ENCODE measurements at regions not wholly inside any gene's neighbourhood (a gene's known extent, or its start where the extent isn't known, plus 50 kb on each side); places are given as distances from the start of the nearest gene placed in this dataset.
A peak's percentile ranks its signal among the peaks of the same experiment; 100 is the strongest.

DNA sequence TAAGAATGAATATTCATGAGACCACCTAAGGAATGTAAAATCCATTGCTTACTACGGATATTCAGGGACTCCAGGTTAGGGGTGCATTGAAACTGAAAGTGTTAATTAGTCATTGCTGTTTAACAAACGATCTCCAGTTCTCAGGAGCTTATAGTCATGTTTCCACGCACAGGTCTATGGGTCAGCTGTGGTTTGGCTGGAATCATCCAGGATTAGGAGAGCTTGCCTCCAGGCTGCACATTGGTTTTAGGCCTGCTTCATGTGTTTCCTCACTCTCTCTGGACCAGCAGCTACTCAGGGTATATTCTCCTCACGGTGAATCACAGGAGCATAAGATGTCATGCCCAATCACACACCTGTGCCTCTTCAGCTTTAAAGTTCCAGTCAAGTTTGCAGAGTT lies 98.9 kb downstream of the ATXN3L start:
- ChIA-PET CTCF (no interaction called here), POLR2A (interaction anchor here (0.8 kb wide), 1 partner anchor 246 kb away, joined by 3 read pairs; the partner anchor contains the start of gene TMSB4X)
- H3K4me3 Mint-ChIP-seq: no peak overlapping the region
- H3K27me3 Mint-ChIP-seq (ENCODE audit: low read depth): no peaks in the 10 kb centered on the region
- peaks cover 52% of the 10 kb centered on the region for H3K4me1 Mint-ChIP-seq
- H3K36me3 Mint-ChIP-seq: no peaks in the 10 kb centered on the region
- TF ChIP-seq ATF1 (CRISPR knock-in tag; IDR thresholded peaks at IDR 0.05) (no peak), ZNF232 (CRISPR knock-in tag; IDR thresholded peaks at IDR 0.05) (no peak)
- TF ChIP-seq, protein P1, sequence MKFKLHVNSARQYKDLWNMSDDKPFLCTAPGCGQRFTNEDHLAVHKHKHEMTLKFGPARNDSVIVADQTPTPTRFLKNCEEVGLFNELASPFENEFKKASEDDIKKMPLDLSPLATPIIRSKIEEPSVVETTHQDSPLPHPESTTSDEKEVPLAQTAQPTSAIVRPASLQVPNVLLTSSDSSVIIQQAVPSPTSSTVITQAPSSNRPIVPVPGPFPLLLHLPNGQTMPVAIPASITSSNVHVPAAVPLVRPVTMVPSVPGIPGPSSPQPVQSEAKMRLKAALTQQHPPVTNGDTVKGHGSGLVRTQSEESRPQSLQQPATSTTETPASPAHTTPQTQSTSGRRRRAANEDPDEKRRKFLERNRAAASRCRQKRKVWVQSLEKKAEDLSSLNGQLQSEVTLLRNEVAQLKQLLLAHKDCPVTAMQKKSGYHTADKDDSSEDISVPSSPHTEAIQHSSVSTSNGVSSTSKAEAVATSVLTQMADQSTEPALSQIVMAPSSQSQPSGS (CRISPR knock-in tag; IDR thresholded peaks at IDR 0.05; ENCODE audit: borderline replicate concordance, low read depth): no peak
- TF ChIP-seq, protein P2, sequence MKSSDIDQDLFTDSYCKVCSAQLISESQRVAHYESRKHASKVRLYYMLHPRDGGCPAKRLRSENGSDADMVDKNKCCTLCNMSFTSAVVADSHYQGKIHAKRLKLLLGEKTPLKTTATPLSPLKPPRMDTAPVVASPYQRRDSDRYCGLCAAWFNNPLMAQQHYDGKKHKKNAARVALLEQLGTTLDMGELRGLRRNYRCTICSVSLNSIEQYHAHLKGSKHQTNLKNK (CRISPR knock-in tag; IDR thresholded peaks at IDR 0.05): no peak
- H3K27ac Mint-ChIP-seq: peak overlapping the region; percentile 96
- DNase-seq (ENCODE audit: low spot score) (no peak), ATAC-seq (no peak; the same call in 1 of the 2 replicates)
- H3K9me3 Mint-ChIP-seq: no peaks in the 10 kb centered on the region

DNA sequence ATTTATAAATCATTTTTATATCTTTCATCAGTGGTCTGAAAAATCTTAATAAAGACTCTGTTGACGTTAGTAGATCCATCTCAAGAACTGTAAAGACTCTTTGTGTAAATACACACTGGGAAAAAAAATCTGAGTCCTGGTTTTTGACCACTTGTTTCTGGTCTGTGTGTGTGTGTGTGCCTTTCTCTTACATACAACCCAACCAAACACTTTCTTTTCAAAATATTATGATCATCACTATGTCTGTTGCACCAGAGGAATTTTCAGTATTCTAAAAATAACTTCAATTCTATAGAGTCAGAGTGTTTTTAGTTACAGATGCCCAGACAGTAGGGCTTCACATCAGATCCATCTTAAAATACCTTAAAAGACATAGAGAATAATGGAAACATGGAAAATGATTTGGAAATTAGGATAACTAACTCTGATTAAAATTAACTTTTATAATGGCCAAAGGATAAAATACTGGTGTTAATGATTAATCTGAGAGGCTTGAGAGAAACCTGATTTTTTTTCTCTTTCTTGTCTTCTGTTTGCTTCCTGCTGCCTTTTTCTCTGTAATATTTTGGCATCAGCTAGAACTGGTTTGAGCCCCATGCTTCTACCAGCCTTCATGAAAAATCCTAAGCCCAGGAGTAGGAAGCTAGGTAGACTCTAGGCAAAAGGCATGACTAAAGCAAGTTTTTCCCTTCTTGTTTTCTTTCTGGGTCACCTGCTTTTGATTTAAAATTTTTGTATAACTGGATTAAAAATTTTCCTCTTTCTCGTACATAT lies 99.7 kb downstream of the ATXN3L start:
- ATAC-seq (no peak), DNase-seq (ENCODE audit: low spot score) (no peak)
- ChIA-PET CTCF (no interaction called here), POLR2A (no interaction called here)
- H3K4me1 Mint-ChIP-seq: peaks cover 54% of the 10 kb centered on the region
- TF ChIP-seq NFE2L1 (CRISPR knock-in tag; IDR thresholded peaks at IDR 0.05): no peak
- TF ChIP-seq GTF2I (CRISPR knock-in tag; conservative IDR thresholded peaks at IDR 0.05): no peak
- no peak for TF ChIP-seq NFATC4 (CRISPR knock-in tag; IDR thresholded peaks at IDR 0.05)
- TF ChIP-seq, protein P3, sequence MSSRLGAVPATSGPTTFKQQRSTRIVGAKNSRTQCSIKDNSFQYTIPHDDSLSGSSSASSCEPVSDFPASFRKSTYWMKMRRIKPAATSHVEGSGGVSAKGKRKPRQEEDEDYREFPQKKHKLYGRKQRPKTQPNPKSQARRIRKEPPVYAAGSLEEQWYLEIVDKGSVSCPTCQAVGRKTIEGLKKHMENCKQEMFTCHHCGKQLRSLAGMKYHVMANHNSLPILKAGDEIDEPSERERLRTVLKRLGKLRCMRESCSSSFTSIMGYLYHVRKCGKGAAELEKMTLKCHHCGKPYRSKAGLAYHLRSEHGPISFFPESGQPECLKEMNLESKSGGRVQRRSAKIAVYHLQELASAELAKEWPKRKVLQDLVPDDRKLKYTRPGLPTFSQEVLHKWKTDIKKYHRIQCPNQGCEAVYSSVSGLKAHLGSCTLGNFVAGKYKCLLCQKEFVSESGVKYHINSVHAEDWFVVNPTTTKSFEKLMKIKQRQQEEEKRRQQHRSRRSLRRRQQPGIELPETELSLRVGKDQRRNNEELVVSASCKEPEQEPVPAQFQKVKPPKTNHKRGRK (CRISPR knock-in tag; IDR thresholded peaks at IDR 0.05; ENCODE audit: borderline replicate concordance): no peak
- TF ChIP-seq ZNF138 (CRISPR knock-in tag; conservative IDR thresholded peaks at IDR 0.05): no peak
- no peak for TF ChIP-seq ZNF232 (CRISPR knock-in tag; IDR thresholded peaks at IDR 0.05)
- TF ChIP-seq, protein P4, sequence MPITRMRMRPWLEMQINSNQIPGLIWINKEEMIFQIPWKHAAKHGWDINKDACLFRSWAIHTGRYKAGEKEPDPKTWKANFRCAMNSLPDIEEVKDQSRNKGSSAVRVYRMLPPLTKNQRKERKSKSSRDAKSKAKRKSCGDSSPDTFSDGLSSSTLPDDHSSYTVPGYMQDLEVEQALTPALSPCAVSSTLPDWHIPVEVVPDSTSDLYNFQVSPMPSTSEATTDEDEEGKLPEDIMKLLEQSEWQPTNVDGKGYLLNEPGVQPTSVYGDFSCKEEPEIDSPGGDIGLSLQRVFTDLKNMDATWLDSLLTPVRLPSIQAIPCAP (CRISPR knock-in tag; IDR thresholded peaks at IDR 0.05): no peak
- TF ChIP-seq, protein P5, sequence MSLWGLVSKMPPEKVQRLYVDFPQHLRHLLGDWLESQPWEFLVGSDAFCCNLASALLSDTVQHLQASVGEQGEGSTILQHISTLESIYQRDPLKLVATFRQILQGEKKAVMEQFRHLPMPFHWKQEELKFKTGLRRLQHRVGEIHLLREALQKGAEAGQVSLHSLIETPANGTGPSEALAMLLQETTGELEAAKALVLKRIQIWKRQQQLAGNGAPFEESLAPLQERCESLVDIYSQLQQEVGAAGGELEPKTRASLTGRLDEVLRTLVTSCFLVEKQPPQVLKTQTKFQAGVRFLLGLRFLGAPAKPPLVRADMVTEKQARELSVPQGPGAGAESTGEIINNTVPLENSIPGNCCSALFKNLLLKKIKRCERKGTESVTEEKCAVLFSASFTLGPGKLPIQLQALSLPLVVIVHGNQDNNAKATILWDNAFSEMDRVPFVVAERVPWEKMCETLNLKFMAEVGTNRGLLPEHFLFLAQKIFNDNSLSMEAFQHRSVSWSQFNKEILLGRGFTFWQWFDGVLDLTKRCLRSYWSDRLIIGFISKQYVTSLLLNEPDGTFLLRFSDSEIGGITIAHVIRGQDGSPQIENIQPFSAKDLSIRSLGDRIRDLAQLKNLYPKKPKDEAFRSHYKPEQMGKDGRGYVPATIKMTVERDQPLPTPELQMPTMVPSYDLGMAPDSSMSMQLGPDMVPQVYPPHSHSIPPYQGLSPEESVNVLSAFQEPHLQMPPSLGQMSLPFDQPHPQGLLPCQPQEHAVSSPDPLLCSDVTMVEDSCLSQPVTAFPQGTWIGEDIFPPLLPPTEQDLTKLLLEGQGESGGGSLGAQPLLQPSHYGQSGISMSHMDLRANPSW (CRISPR knock-in tag; conservative IDR thresholded peaks at IDR 0.05; ENCODE audit: low read depth): no peak
- no peak for TF ChIP-seq ZNF423 (CRISPR knock-in tag; IDR thresholded peaks at IDR 0.05)
- TF ChIP-seq FOXJ3 (CRISPR knock-in tag; IDR thresholded peaks at IDR 0.05; ENCODE audit: borderline replicate concordance): no peak
- TF ChIP-seq, protein P6, sequence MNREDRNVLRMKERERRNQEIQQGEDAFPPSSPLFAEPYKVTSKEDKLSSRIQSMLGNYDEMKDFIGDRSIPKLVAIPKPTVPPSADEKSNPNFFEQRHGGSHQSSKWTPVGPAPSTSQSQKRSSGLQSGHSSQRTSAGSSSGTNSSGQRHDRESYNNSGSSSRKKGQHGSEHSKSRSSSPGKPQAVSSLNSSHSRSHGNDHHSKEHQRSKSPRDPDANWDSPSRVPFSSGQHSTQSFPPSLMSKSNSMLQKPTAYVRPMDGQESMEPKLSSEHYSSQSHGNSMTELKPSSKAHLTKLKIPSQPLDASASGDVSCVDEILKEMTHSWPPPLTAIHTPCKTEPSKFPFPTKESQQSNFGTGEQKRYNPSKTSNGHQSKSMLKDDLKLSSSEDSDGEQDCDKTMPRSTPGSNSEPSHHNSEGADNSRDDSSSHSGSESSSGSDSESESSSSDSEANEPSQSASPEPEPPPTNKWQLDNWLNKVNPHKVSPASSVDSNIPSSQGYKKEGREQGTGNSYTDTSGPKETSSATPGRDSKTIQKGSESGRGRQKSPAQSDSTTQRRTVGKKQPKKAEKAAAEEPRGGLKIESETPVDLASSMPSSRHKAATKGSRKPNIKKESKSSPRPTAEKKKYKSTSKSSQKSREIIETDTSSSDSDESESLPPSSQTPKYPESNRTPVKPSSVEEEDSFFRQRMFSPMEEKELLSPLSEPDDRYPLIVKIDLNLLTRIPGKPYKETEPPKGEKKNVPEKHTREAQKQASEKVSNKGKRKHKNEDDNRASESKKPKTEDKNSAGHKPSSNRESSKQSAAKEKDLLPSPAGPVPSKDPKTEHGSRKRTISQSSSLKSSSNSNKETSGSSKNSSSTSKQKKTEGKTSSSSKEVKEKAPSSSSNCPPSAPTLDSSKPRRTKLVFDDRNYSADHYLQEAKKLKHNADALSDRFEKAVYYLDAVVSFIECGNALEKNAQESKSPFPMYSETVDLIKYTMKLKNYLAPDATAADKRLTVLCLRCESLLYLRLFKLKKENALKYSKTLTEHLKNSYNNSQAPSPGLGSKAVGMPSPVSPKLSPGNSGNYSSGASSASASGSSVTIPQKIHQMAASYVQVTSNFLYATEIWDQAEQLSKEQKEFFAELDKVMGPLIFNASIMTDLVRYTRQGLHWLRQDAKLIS (CRISPR knock-in tag; IDR thresholded peaks at IDR 0.05; ENCODE audit: borderline replicate concordance): no peak
- no peak for TF ChIP-seq TP53 (CRISPR knock-in tag; IDR thresholded peaks at IDR 0.05)
- TF ChIP-seq, protein P7, sequence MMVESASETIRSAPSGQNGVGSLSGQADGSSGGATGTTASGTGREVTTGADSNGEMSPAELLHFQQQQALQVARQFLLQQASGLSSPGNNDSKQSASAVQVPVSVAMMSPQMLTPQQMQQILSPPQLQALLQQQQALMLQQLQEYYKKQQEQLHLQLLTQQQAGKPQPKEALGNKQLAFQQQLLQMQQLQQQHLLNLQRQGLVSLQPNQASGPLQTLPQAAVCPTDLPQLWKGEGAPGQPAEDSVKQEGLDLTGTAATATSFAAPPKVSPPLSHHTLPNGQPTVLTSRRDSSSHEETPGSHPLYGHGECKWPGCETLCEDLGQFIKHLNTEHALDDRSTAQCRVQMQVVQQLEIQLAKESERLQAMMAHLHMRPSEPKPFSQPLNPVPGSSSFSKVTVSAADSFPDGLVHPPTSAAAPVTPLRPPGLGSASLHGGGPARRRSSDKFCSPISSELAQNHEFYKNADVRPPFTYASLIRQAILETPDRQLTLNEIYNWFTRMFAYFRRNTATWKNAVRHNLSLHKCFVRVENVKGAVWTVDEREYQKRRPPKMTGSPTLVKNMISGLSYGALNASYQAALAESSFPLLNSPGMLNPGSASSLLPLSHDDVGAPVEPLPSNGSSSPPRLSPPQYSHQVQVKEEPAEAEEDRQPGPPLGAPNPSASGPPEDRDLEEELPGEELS (CRISPR knock-in tag; IDR thresholded peaks at IDR 0.05): no peak
- TF ChIP-seq ZNF121 (CRISPR knock-in tag; IDR thresholded peaks at IDR 0.05): no peak
- no peaks in the 10 kb centered on the region for H3K36me3 Mint-ChIP-seq
- H3K4me3 Mint-ChIP-seq: no peak overlapping the region
- peaks cover 1% of the 10 kb centered on the region; the same call in 1 of the 2 replicates for H3K9me3 Mint-ChIP-seq
- H3K27ac Mint-ChIP-seq: peak overlapping the region; percentile 96
- H3K27me3 Mint-ChIP-seq (ENCODE audit: low read depth): no peaks in the 10 kb centered on the region

Measured in WTC11 (cell line).